Activated CD4-positive, alpha-beta T cell treated with anti-CD3 and anti-CD28 coated beads, Interleukin-2, amount 50 U/mL, for 16 hours (primary cell): ENCODE measurements at regions not wholly inside any gene's neighbourhood (a gene's known extent, or its start where the extent isn't known, plus 50 kb on each side); places are given as distances from the start of the nearest gene placed in this dataset.
"Not testable (repeated sequence)": the region's sequence is repeated elsewhere in the genome, so short reads cannot be mapped to it uniquely, and the experiment has no call there.

Source experiments
- DNase-seq: peaks from one replicate; pipeline ENCODE4 v3.0.0-alpha.2; 2020

GRCh38 chr4:34880246-34880645 is 1364.1 kb downstream of the ARAP2 start:
- no peak for DNase-seq

DNA sequence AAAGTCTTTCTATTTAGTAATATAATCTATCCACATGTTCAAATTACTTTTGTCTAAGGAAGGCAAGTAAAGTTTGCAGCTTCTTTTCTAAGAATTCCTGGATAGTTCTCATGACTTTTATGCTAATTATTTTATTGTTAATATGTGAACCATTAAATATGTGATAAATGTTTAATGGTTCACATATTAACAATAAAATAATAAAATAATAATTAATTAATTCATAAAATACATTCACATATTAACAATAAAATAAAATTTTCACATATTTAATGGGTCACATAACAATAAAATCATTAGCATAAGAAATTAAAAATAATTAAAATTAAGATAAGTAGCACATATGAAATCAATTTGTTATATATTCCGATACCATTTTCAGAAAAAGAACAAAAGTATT is 1352.4 kb downstream of the ARAP2 start:
- no peak for DNase-seq

DNA sequence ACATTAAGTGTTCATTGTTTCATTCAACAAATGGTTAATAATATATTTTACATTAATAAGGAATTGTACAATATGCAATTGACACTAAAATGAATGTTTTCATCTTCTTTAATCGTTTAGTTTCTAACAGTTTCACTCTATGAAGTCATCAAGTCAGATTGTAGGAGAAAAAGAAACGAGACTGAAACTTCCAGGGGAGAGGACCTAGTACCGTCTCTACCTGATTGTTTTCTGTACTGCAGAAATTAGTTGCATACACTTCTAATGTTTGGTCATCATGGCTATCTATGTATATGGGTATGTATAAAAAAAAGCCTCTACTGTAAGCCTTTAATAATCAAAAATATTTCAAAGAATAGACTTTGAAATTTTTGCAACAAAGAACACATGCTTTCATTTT is 1350.9 kb downstream of the ARAP2 start:
- DNase-seq: no peak

DNA sequence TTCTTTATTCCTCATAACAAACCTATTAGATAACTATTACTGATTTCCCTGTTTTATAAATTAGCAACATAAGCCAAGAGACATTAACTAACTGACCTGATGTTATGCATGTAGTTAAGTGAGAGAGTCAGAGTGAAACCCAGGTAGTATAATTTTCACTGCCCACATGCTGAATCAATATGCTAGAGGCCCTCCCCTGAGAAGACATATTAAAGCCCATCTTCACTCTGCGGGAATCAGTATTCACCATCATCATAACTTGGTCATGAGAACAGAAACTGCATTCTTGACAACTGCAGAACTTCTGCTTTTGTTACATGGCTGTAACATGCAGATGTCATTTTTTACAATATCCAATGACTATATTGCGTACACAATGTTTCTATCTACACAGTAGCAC is 1324.3 kb downstream of the ARAP2 start:
- DNase-seq: no peak

DNA sequence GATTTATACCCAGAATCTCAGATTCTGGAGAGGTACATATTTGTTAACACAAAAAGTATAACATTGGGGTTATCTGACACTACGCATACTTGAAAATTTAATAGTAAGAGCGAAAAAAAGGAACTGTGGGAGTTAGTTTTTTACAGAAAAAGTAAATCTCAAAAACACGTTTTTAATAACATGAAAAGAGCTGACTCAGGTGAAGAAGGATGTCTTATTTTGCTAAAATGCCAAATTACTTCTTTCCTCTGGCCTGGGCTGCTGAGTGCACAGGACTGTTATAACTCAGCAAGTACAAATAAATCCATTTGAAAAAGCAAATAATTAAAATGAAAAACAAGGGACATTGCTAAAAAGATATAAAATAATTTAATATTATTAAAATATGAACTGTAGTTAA is 1322.9 kb downstream of the ARAP2 start:
- DNase-seq: no peak

DNA sequence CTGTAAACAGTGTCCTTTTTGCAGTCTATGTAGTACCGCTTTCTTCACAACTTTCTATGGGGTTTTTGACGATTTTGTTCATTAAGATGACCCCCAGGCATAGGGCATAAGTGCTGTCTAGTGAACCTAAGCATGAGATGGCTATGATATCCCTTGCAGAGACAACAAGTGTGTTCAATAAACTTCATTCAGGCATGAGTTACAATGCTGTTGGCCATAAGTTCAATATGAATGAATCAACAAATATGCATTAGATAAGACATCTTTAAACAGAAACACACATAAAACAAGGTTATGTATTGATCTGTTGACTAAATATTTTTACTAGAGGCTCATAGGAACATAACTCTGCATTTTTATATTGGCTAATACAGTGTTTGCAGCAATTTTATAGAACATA is 1322.0 kb downstream of the ARAP2 start:
- DNase-seq: no peak

DNA sequence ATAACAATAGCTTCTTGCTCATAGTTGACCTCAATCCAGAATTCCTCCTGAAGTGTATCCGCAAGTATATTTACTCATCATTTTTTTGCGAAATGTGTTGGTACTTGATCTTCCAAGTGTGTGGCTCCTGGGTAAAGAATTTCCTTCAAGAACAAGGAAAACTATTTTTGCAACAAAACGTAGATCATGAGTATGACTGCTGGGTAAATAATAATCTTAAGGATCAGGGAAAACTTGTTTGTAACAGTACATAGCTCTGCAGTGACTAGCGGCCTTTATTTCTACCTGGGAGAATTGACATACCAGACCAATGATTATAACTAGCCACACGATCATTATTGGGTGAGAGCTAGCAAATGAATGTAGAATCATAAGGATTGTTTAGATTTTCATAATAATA is 1311.7 kb downstream of the ARAP2 start:
- no peak for DNase-seq

- no peak for DNase-seq
Measured at GRCh38 chr4:34935739-34936138, 1308.6 kb downstream of the ARAP2 start.

DNA sequence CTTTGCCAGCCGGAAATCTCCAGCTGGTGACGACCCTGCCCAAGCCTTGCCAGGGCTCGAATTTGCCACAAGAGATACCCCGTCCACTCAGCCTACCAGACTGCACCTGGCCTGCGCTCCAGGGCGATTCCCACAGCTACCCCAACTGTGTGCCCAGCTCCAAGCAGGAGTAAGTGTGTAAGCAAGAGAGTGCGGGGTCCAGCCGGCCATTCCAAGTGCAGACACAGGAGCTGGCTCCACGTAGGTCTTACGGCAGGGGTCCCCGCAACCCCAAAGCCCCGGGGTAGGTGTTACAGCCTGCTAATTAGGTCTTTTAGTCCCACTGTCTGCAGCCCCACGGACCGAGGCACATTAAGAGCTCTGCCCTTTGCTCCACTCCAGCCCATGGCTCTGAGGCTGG is 1305.2 kb downstream of the ARAP2 start:
- no peak for DNase-seq

GRCh38 chr4:34943741-34944386 is 1300.5 kb downstream of the ARAP2 start:
- no peak for DNase-seq

- DNase-seq: no peak
Measured at GRCh38 chr4:34950926-34951325, 1293.4 kb downstream of the ARAP2 start.

- DNase-seq: no peak
Measured at GRCh38 chr4:34953145-34953799, 1291.0 kb downstream of the ARAP2 start.

GRCh38 chr4:34964613-34965012 is 1279.7 kb downstream of the ARAP2 start:
- no peak for DNase-seq

DNA sequence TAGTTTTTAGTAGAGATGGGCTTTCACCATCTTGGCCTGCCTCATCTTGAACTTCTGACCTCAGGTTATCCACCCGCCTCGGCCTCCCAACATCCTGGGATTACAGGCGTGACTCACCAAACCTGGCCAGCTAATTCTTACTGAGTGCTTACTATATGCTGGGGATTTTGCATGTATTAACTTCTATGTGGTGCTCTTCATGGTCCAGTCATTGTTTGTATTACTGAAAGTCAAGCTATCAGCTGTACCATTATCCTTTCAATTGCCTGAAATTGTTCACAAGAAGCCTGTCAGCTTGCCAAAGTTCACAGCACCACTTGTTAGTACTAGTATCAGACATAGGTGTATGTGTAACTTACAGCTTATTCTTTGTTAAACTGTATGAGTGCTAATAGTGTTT is 1272.1 kb downstream of the ARAP2 start:
- DNase-seq: no peak

GRCh38 chr4:34973650-34974312 is 1270.5 kb downstream of the ARAP2 start:
- DNase-seq: no peak

- DNase-seq: no peak
Measured at GRCh38 chr4:34974313-34974680, 1270.0 kb downstream of the ARAP2 start.

DNA sequence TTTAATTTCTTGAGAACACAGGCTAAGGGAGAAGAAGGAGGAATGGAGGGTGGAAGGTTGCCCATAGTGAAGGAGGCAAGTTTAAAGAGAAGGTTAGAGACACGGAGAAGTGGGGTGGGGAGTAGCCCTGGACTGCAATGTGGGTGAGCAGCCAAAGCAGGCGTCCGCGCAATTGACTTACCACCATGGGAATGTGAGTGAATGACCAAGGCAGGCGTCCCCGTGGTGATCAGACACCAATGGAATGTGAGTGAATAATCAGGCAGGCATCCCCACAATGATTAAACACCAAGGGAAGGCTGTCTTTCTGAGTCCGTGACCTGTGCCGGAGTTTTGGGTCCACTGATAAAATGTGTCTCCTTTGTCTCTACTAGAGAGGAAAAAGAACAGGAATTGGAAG is 1223.1 kb downstream of the ARAP2 start:
- DNase-seq: not testable (repeated sequence)

DNA sequence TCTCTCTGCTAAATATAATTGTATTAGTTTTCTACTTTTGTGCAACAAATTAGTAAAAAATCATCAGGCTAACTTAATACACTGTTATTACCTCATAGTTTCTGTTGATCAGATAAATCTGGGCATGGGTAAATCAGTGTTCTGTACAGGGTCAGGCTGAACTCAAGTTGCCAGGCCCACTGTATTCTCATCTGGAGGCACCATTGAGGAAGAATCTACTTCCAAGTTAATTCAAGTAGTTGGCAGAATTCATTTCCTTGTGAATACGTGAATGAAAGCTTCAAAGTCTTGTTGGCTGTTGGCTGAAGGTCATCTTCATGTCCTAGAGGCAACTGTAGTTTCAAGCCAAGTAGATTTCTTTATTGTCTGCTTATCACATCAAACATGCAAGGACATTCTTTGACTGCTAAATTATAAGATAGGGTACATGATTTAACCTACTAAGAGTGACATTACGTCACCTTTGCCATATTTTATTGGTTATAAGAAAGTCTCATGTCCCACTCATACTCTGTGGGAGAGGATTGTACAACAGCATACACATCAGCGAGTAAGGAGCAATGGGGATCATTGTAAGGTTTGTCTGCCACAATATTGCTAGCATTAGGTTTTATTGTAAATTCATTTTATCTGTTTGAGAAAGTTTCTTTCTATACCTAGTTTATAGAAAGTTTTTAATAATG is 1219.0 kb downstream of the ARAP2 start:
- DNase-seq: no peak

DNA sequence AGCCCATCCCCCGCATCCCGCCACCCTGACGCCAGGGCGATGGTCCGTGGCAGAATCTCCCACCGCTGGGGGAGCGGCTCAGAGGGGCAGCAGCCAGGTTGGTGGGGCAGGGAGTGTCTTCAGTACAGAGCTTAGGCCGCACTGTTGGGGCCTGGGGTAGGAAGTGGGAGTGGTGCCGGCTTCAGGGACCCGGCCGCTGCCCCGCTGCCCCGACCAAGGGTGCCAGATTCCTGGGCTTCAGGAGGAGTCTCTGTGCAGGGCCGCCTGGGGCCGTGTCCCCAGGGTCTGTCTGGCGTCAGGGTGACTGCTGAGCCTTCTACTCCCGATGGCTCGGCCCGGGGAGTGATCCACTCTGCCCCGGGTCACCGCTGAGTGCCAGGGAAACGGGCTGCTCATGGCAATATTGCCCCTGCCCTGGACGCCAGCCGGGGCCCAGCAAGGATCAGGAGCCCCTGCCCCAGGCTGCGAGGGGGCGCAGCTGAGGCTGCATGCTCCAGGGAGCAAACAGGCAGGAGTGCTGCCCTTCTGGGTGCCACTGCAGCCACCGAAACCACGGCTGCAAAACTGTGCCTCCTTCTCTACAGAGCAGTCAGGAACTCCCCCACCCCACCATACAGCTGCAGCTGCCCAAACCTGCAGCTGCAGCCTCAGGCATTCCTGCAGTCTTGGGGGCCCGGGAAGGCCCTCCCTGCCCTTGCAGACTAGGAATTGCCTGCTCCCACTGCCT is 1206.1 kb downstream of the ARAP2 start:
- DNase-seq: no peak

GRCh38 chr4:35038845-35039244 is 1205.5 kb downstream of the ARAP2 start:
- DNase-seq: no peak

DNA sequence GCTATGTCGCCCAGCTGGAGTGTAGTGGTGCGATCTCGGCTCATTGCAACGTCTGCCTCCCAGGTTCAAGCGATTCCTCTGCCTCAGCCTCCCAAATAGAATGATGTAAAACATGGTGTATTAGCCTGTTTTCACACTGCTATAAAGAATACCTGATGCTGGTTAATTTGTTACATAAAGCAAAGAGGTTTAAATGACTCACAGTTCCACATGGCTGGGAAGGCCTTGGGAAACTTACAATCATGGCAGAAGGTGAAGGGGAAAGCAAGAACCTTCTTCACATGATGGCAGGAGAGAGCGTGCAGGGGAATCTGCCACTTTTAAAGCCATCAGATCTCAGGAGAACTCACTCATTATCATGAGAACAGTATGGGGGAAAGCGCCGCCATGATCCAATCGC is 1191.8 kb downstream of the ARAP2 start:
- DNase-seq: no peak

DNA sequence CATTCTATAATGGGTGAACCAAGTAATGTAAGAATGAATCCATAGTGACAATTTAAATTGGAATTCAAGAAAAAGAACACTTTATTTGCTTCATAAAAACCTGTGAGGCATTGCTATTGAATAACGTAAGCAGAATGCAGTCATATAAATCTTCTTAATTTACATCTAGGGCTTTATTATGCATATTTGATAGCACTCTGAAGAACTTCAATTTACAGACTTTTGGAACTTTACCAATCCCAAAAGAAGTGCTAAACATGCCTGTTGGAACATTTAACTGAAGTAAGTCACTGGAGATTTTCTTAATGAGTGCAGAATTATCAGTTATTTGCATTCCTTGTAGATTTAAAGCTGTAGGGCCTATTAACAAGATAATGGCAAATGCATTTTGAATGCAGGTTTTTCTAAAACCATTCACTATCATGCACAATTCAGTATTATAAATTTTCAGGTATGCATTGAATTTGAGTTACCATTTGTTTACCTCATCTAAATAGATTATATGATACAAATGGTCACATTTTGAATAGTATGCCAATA is 1181.2 kb downstream of the ARAP2 start:
- no peak for DNase-seq

- DNase-seq: no peak
Measured at GRCh38 chr4:35066406-35066805, 1177.9 kb downstream of the ARAP2 start.
